OCI-LY3 (cell line): ENCODE measurements at regions not wholly inside any gene's neighbourhood (a gene's known extent, or its start where the extent isn't known, plus 50 kb on each side); places are given as distances from the start of the nearest gene placed in this dataset.

Experiments
- H2AFZ ChIP-seq: fragments of 200-600, 300-600 bp; shearing (Covaris generic); 2 replicates; pipeline ENCODE4 v1.6.0; 2014; ENCODE audit warnings: antibody characterized with exemption, low read depth, low read length
- H3K27ac ChIP-seq: fragments of 200-600, 300-600 bp; sonication (generic); 2 replicates; pipeline ENCODE4 v1.5.1; 2014; ENCODE audit warnings: mild to moderate bottlenecking, low read length, moderate library complexity, mixed read lengths
- H3K27me3 ChIP-seq: fragments of 200-600, 300-600 bp; sonication (generic); 2 replicates; pipeline ENCODE4 v1.6.1; 2014; ENCODE audit warnings: low read depth, low read length, mixed read lengths
- H3K36me3 ChIP-seq: fragments of 200-600, 300-600 bp; sonication (generic); replicated peaks from 2 replicates; pipeline ENCODE3; 2014; ENCODE audit warnings: low read depth, low read length, mixed read lengths
- H3K4me1 ChIP-seq: fragments of 300-600, 200-600 bp; sonication (generic); 2 replicates; pipeline ENCODE4 v1.6.1; 2014; ENCODE audit warnings: low read length, mixed read lengths
- H3K4me2 ChIP-seq: fragments of 200-600, 300-600 bp; sonication (generic); 2 replicates; pipeline ENCODE4 v1.6.1; 2014; ENCODE audit warnings: low read length, mixed read lengths
- H3K4me3 ChIP-seq: fragments of 300-600, 200-600 bp; sonication (generic); 2 replicates; pipeline ENCODE4 v1.5.1; 2014; ENCODE audit warnings: antibody characterized with exemption, mild to moderate bottlenecking, low read length, moderate library complexity
- H3K79me2 ChIP-seq: fragments of 300-600, 200-600 bp; shearing (Covaris generic); 2 replicates; pipeline ENCODE4 v1.6.1; 2014; ENCODE audit warnings: mild to moderate bottlenecking, low read length, mixed read lengths
- H3K9ac ChIP-seq: fragments of 300-600, 200-600 bp; shearing (Covaris generic); 2 replicates; pipeline ENCODE4 v1.6.0; 2014; ENCODE audit warnings: mild to moderate bottlenecking, low read length, moderate library complexity
- H3K9me3 ChIP-seq: fragments of 200-600, 300-600 bp; shearing (Covaris generic); 2 replicates; pipeline ENCODE4 v1.6.1; 2014; ENCODE audit warnings: low read length, mixed read lengths; ENCODE audit not compliant: insufficient read depth
- H4K20me1 ChIP-seq: fragments of 200-600, 300-600 bp; sonication (generic); 2 replicates; pipeline ENCODE4 v1.6.1; 2016; ENCODE audit warnings: low read length, mixed read lengths; ENCODE audit not compliant: insufficient read depth
- CTCF ChIP-seq: fragments of 200-600, 300-600 bp; sonication (generic); IDR thresholded peaks from 2 replicates; pipeline ENCODE4 v1.5.1; 2014; ENCODE audit warnings: antibody characterized with exemption, low read length, low read depth
- EZH2phosphoT487 ChIP-seq: fragments of 200-600 bp; shearing (Covaris generic); IDR thresholded peaks from 2 replicates; pipeline ENCODE4 v1.6.1; 2018; ENCODE audit warnings: antibody characterized with exemption, mixed run types, low read depth

- Histone ChIP-seq H3K27me3 (peaks cover 10% of the 10 kb centered on the region), H3K4me2 (peak overlapping the region; percentile 93), H3K9ac (peak overlapping the region; percentile 75), H3K36me3 (no peaks in the 10 kb centered on the region), H3K4me3 (peak overlapping the region; percentile 78), H3K4me1 (peaks cover 13% of the 10 kb centered on the region), H3K9me3 (no peaks in the 10 kb centered on the region), H3K27ac (peak overlapping the region; percentile 40), H4K20me1 (no peaks in the 10 kb centered on the region), H2AFZ (peak overlapping the region; percentile 93), H3K79me2 (no peaks in the 10 kb centered on the region)
- TF ChIP-seq CTCF (peak; percentile 96), EZH2phosphoT487 (no peak)
Measured at GRCh38 chr1:207963427-207964194, 52.7 kb upstream of the CD34 start.

- Histone ChIP-seq H2AFZ (peak overlapping the region; percentile 48), H3K36me3 (no peaks in the 10 kb centered on the region)
Measured at GRCh38 chr1:207962716-207963426, 51.9 kb upstream of the CD34 start.

More at GRCh38 chr1:207962716-207963426, 51.9 kb upstream of the CD34 start:
- Histone ChIP-seq H3K4me3 (peak overlapping the region; percentile 78), H3K9ac (peak overlapping the region; percentile 75), H3K9me3 (no peaks in the 10 kb centered on the region), H4K20me1 (no peaks in the 10 kb centered on the region), H3K27ac (peak overlapping the region; percentile 40), H3K4me1 (peaks cover 13% of the 10 kb centered on the region), H3K79me2 (no peaks in the 10 kb centered on the region), H3K27me3 (peaks cover 10% of the 10 kb centered on the region), H3K4me2 (peak overlapping the region; percentile 93)
- TF ChIP-seq CTCF (no peak), EZH2phosphoT487 (no peak)
